Ovary (tissue), 3 donors: ENCODE measurements at regions not wholly inside any gene's neighbourhood (a gene's known extent, or its start where the extent isn't known, plus 50 kb on each side); places are given as distances from the start of the nearest gene placed in this dataset.

Experiments
- POLR2A ChIP-seq: fragments of 450-650 bp; IDR thresholded peaks from one replicate; pipeline ENCODE4 v1.6.1; 2017; ENCODE audit warnings: antibody characterized with exemption, mild to moderate bottlenecking, moderate library complexity
- TF ChIP-seq, protein P1 (sequence below), 3 donors: fragments of 450-650 bp in 2 of 3; fragments of 200-600 bp in 1 of 3; IDR thresholded peaks; one replicate each; pipeline versions ENCODE4 v1.5.1 to v1.8.0; 2016 to 2022; ENCODE audit warnings: antibody characterized with exemption in 3 of 3, mild to moderate bottlenecking in 1 of 3
- donor health status: DM: no; HTN: no; CAD: no.

DNA sequence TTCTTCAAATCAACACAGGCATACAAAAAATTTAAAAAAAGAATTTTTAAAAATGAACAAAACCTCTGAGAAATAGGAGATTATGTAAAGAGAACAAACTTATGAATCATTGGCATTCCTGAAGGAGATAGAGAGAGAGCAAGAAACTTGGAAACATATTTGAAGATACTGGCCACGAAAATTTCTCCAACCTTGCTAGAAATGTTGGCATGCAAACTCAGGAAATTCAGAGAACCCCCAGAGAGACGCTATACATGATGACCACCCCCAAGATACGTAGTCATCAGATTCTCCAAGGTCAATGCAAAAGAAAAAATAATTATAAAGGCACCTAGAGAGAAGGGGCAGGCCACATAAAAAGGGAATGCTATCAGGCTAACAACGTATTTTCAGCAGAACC, 472.5 kb downstream of the MTRR start:
- TF ChIP-seq, protein P1, sequence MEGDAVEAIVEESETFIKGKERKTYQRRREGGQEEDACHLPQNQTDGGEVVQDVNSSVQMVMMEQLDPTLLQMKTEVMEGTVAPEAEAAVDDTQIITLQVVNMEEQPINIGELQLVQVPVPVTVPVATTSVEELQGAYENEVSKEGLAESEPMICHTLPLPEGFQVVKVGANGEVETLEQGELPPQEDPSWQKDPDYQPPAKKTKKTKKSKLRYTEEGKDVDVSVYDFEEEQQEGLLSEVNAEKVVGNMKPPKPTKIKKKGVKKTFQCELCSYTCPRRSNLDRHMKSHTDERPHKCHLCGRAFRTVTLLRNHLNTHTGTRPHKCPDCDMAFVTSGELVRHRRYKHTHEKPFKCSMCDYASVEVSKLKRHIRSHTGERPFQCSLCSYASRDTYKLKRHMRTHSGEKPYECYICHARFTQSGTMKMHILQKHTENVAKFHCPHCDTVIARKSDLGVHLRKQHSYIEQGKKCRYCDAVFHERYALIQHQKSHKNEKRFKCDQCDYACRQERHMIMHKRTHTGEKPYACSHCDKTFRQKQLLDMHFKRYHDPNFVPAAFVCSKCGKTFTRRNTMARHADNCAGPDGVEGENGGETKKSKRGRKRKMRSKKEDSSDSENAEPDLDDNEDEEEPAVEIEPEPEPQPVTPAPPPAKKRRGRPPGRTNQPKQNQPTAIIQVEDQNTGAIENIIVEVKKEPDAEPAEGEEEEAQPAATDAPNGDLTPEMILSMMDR (IDR thresholded peaks at IDR 0.05), result no peak
- no peak for TF ChIP-seq POLR2A
